Occipital lobe (tissue), 1 donor: ENCODE measurements at regions not wholly inside any gene's neighbourhood (a gene's known extent, or its start where the extent isn't known, plus 50 kb on each side); places are given as distances from the start of the nearest gene placed in this dataset.

Experiments
- DNase-seq: peaks from one replicate; lab custom pipeline; 2025; lab: John Stamatoyannopoulos, UW

DNA sequence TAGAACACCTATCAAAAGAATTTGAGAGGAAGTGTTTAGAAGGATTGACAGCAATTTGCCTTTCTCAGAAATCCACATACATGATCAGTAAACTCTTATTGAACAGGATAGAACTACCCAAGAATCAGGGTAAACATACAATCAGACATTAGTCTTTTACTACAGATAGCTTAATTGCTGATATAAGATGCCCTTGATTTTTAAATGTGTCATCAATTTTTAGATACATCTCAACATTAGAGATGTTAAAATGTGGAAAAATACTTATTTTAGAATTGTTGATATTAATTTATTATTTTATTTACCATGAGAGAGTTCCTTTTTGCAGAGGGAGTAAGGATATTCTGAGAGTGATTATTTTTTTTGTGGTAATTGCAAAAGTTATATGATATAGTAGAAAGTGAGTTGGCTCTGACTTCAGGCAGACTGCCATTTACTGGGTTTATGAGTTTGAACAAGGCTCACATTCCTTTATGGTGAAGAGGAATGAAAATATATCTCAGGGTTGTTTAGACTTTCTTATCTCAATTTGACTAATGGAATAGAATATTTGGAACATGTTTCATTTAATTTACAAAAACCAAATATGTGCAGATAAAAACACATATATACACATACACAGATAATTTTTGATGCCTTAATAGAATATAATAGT, 302.8 kb upstream of the GOLIM4 start:
- no peak for DNase-seq

DNA sequence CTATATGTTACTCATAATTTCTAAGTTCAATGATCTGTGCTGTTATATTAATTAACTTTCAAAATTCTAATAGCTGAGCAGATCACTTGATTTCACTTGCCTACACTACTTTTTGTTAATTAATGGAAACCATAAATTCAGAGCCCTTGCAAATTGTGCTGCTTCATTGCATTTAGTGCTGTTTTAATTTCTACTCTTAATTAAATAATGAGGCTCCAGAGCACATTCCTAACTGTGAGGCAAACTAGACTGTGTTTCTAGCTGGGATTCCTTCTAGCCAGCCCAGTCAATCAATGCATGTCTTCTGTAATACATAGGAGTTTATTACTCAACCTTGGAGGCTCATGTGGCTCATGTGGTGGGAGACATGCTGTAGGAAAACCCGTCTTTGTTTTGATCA, 301.1 kb upstream of the GOLIM4 start:
- no peak for DNase-seq

DNA sequence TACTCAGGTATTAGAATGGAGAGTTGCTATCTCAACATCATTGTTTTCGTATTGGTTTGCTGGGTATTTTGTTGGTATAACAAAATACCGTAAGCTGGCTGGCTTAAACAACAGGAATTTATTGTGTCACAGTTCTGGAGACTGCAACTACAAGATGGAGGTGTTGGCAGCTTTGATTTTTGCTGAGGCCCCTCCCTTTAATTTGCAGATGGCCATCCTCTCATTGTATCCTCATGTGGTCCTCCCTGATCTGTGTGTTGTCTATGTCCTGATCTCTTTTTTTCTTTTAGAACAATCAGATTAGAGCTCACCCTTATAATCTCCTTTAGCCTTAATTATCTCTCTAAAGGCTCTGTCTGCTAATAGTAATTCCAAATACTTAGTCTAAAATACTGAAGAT, 299.8 kb upstream of the GOLIM4 start:
- no peak for DNase-seq

DNA sequence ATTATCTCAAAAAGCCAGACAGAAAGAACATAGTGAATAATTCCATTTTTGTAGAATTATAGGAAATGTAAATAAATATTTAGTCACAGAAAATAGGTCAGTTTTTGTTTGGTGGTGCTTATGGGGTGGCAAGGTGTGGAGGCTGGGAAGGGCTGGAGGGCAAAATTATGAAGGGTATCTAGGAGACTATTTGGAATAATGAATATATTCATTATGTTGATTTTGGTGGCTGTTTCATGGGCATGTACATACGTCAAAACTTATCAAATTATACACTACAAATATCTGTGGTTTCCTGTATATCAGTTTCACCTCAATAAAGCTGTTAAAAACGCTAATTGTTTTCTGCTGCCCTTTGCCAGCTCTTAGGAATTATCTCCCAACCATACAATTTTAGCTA, 298.7 kb upstream of the GOLIM4 start:
- no peak for DNase-seq

DNA sequence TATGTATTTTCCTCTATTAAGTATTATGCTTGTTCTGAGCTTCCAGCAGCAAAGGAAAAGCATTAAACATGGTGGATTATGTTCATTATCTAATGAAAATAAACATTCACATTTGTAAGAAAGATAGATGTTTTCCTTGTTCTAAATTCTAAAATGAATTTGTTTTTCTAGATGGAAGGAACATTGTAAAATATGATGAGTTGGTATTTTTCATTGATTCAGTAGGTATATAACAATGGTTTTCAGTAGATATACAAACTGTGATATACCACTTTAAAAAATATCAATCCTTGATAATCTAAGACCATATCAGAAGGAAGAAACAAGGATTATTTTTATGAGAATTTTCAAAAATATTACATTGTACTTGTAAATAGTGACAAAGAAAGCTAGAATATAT, 290.6 kb upstream of the GOLIM4 start:
- no peak for DNase-seq

DNA sequence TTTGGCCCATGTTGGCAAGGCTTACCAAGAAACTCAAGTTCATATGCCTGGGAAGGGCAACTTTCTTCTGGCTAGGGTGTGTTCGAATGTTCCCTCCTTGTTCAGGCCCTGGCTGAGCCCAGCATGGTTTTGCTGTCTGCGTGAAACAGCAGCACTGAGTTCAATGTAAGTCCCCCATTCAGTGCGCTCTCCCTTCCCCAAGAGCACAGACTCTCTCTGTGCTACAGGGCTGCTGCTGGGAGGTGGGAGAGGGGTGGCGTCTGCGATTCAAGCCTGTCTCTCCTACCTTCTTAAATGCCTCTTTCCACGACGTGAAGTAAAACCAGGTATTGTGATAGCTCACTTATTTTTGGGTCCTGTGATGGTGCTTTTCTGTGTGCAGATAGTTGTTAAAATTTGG, 289.3 kb upstream of the GOLIM4 start:
- DNase-seq, result no peak

DNA sequence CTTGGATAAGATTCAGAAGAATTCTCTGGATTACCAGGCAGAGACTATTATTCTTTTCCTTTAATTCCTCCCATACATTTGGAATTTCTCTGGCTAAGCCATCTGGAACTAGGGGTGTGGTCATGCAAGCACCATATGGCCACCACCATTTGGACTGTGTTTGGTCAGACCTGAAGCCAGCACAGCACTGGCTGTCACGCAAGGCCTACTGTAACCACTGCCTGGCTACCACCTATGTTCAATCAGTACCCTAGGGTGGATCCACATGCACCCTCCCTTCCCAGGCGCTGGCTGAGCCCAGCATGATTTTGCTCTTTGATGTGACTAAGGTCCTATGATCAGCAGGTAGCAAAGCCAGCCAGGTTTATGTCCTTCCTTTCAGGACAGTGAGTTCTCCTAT, 287.8 kb upstream of the GOLIM4 start:
- no peak for DNase-seq

DNA sequence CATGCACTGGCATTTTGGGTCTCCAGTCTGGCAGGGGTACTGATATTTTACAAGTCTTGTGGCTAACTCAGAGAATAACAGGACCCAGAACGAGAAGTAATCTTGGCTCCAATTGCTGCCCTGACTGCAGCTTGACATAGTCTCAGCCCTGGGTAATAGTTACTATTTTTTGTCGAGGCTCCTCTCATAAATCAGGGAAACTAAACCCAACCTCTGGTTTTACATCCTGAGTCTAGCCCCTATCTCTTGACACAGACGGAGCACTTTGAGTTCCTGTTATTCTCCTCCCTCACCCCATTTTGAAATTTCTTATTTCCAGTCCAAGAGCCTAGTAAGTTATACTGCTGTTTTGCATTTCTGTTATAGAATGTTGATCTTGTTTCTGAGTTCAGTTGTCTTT, 276.1 kb upstream of the GOLIM4 start:
- no peak for DNase-seq

DNA sequence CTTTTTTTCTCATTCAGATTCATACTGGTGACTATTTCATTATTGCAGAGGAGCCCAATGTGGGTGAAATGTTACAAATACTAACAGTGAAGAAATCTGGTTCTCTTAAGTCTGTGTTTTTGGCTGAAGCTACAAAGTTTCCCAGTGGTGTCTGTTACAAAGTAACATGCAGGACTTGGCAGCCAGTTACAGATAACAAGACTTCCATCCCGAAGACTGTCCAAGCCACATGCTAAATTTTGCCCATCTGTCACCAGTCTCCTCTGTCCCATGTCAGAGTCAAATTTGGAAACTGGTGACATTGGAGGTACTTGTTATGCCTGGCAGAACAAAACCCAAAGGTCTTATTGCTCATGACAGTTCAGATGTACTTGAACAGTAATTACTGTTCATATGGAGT, 269.2 kb upstream of the GOLIM4 start:
- DNase-seq, result no peak

DNA sequence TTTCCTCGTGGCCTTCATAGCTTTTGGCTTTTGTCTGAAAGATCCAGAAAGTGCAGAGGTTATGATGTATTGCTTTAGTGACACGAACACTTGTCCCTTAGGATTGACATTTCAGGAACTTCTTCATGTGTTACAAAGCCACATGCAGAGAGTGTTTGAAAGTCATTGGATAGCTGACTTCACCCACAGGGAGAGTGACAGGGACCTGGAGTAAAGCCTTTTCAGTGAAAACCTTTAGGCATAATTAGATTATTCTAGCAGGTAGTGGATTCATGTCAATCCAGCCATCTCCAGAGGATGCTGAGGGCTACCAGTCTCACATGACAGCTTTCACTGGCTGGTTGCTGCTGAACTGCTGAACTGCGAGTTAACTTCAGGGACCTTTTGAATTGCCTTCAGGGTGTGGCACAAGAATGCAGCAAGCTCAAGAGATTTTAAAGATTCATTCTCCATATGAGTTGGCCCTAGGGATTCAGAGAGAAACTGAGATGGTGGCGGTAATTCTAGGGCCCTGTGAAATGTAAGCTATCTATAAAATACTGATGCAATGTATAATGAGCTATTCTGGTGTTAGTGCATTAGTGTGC, 267.0 kb upstream of the GOLIM4 start:
- no peak for DNase-seq

DNA sequence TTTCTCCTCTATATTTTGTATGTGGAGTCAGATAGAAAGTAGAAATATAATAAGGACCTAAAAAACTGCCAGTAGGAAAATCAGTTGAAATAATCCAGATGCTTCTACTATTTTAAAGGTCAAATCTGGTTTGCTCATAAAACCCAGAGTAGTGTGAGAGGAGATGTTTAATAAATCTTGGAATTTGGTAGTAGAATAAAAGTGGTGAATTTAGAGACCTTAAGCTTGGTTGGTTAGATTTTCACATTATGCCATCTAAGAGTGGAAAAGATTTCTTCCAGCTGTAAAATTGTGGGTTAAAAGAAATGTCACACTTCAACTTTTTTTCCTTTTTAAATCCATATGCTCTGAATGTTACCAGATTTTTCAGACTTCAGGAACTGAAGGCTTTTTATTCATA, 266.4 kb upstream of the GOLIM4 start:
- no peak for DNase-seq

DNA sequence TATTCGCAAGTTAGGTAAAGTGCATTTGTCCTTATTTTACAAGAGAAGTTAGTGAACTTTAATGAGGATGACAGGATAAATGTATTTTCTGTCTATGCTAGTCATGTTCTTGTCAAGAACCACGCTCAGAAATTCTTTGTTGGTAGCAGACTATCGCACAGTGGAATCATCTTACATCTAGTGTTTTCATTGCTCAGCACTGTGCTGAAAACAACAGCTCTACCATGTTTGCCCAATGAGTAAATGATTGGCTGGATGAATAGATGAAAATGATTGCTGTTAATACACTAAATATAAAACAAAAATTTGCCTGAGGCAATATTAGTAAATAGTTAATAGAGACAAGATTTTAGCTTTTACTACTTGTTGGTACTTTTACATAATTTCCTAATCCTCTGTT, 265.3 kb upstream of the GOLIM4 start:
- DNase-seq, result no peak

DNA sequence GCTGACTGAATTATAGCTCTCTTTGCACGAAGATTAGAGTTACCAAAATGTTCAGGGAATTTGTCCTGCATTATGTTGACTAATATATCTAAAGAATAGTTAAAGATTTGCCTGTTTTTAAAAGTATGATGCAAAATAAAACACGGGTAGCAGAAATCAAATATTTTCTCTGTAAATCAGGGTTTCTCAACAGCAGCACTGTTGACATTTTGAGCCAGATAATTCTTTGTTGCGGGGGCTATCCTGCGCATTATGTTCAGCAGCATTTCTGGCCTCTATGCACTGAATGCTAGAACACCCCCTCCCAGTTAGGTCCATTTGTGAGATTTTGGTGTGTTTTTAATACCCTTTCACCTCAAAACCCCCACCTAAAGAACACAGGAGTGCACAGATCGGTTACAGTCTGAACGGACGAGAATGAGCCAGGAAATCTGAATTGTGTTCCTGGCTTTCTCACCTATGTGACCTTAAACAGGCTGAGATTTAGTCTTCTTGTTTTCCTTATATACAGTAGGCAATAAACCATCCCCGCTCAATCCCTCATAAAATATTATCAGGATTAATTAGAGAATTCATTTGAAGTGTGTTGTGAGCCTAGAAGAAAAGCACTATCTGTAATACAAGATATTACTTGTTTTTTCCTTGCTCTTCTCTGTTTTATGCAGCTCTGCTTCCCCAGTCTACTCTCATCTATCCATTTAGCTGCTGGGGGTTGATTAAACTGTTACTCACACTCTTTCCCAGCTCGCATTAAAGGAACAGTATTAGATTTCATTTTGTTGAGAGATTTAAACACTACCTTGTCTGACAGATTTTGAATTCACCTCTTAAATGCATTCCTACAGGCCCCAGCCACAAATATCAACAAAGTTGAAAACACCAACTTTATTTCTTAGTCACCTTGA, 247.5 kb upstream of the GOLIM4 start:
- DNase-seq, result no peak

DNA sequence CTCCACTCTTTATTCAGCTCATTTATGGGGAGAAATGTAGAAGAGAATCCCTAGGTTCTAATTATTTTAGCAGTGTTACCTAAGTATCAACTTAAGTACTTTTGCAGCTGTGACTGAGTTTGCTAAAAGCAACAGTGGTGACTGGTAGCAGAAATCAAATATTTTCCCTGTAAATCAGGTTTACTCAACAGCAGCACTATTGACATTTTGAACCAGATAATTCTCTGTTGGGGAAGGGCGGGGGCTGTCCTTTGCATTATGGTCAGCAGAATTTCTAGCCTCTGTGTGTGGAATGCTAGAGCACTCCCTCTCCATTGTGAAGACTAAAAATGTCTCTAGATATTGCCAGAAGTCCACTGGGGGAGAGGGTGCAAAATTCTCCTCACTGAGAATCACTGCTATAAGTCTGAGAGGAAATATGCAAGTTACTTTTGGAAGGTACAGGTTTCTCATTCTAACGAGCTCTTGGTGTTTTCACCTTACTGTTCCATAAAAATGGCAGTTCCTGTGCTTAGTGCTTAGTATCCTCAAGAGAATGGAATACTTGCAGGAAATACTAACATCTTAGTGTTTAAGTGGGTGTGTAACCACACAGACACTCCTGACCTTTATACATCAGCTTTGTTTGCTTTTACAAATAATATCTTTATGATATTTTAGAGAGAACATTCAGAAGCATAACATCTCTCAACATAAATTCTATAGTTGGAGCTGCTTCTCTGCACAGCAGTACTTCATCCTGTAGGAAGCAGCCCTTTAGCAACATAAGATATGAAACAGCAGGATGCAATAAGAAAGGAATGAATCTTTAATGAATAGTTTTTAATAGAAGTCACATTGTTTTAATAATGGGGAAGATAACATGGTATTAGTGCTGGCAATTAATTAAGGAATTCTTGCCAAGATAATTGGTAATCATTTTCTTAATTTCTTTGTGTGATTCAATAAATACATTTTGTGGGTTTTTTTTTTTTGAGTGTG, 246.5 kb upstream of the GOLIM4 start:
- DNase-seq, result no peak

DNA sequence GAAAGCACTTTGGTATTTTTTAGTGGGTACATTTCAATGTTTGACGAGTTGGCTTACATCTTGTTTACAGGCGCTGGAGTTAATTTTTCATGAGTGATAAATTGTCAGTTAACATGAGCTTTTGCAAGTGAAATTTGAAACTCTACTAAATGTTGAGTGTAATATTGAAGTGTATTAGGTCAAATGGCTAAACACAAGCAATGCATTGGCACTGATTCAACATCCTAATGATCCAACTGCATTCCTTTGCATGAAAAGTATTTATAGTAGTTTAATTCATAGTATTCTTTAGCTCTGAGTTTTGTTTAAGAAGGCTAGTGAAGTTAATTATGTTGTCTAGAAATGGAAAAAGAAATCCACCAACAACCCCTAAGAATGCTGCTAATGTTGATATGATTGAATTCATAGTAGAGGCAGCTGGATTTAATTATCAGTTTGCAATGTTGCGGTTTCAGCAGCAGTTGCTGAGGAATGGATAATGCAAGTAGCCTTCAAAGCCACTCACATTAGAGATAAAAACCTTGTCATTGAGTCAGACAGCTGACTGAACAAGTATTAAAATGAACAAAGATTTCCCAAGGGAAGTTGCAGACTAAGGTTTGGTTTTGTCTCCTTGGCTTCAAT, 245.6 kb upstream of the GOLIM4 start:
- no peak for DNase-seq

DNA sequence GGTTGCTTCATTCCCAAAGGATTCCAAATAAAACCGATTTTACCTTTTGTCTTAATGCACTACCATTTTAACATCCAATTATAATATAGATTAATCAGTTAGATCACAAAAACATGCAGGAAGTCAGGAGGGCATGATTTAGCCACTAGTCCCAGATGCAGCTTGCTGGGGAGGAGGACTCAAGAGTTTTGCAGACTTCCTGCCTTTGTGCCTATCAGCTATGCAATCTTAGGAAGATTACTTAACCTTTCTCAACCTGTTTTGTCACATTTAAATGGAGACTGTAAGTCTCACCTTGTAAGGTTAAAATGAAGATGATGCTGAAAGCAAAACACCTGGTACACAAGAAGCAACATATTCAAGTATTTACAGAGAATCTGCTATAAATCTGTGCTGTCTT, 242.4 kb upstream of the GOLIM4 start:
- no peak for DNase-seq

DNA sequence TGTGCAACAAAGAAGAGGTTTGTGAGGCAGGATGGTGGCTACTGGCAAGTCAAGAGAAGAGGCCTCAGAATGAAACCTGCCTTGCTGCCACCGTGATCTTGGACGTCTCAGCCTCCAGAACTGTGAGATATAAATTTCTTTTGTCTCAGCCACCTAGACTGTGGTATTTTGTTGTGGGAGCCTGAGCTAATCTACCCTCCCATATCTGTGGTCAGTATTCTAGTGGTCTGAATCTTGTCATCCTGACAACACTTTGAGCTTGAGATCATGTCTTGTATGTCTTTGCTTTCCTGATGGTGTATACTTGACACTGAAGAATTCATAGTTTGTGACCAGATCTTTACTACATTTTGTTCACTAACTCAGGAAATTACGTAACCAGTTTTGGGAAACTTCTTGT, 240.6 kb upstream of the GOLIM4 start:
- no peak for DNase-seq

DNA sequence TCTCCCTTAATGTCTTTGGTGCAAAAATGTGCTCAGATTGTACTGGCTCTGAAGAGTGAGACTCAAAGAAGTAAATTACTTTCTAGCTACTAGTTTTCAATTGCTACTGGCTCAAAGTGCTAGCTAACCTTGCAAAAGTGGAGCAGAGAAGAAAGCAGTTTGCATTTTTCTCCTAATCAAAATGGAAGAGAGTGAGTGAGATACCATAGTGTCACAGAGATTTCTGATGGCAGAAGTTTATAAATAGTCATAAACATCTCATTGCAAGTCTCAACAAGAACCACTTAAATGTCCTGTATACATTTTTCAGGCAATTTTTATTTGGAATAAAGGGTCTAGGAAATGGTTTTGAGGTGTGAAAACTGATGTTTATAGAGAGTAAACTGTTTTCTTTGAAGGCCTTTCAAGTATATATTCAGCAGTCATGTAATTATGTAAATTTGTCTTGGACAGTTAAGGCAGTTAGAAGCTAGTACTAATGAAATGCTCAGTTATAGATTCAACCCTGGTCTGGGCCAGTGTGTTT, 237.7 kb upstream of the GOLIM4 start:
- no peak for DNase-seq

DNA sequence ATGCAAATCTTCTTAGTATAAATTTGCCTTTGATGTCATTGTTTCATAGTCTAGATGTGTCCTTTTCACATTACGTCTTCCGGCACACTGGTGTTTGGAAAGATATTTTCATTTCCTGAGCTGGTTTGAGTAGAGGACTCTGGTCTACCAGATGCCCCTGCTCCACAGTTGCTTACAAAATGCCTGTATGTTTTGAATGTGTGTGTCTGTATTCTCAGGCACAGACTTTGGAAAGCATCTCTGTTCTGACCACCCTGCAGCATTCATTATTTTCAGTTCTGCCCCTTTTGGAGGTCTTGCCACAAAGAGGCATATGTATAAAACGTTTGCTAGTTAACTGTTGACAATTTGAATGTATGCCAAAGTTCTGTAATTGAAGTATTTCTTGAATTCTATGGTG, 236.0 kb upstream of the GOLIM4 start:
- no peak for DNase-seq

DNA sequence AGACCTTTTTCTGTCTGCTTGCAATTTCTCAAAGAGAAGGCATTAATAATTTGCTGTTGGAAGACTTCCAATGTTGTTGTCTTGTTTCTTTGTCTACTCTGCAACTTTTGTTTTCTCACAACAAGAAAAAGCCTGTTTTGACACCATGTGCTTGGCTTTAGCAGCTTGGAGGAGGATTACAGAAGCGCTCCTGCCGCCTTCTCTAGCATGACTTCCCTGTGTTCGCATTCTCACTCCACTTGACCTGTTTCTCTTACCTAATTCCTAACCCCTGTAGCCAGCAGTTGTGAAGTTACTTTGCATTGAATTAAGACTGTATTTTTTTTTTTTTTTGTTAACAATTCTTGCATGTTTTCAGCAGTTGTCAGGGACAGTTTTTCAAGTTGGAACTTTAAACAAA, 235.3 kb upstream of the GOLIM4 start:
- DNase-seq, result no peak

DNA sequence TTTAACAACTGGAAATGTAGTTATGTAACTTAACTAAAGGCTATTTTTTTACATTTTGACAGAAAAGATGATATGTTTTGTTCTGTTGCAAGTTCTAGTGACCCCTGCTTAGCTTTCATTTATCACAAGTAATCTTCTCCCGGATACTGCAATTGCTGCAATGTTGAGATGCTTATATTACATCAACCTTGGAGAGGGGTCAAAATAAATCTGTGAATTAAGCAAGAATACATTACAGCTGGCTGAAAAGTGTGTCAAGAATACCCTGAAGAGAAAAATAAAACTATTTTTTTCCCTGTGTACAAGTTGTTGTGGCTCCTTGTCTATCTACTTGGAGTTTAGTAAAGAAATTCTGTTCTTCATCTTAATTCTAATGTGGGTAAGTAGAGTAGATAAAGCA, 232.1 kb upstream of the GOLIM4 start:
- DNase-seq, result no peak
